OCI-LY3 (cell line): ENCODE measurements at regions not wholly inside any gene's neighbourhood (a gene's known extent, or its start where the extent isn't known, plus 50 kb on each side); places are given as distances from the start of the nearest gene placed in this dataset.
A peak's percentile ranks its signal among the peaks of the same experiment; 100 is the strongest.

Experiments used
- H2AFZ ChIP-seq: fragments of 200-600, 300-600 bp; shearing (Covaris generic); 2 replicates; pipeline ENCODE4 v1.6.0; 2014; ENCODE audit warnings: antibody characterized with exemption, low read depth, low read length
- H3K27ac ChIP-seq: fragments of 200-600, 300-600 bp; sonication (generic); 2 replicates; pipeline ENCODE4 v1.5.1; 2014; ENCODE audit warnings: mild to moderate bottlenecking, low read length, moderate library complexity, mixed read lengths
- H3K27me3 ChIP-seq: fragments of 200-600, 300-600 bp; sonication (generic); 2 replicates; pipeline ENCODE4 v1.6.1; 2014; ENCODE audit warnings: low read depth, low read length, mixed read lengths
- H3K36me3 ChIP-seq: fragments of 200-600, 300-600 bp; sonication (generic); replicated peaks from 2 replicates; pipeline ENCODE3; 2014; ENCODE audit warnings: low read depth, low read length, mixed read lengths
- H3K4me1 ChIP-seq: fragments of 300-600, 200-600 bp; sonication (generic); 2 replicates; pipeline ENCODE4 v1.6.1; 2014; ENCODE audit warnings: low read length, mixed read lengths
- H3K4me2 ChIP-seq: fragments of 200-600, 300-600 bp; sonication (generic); 2 replicates; pipeline ENCODE4 v1.6.1; 2014; ENCODE audit warnings: low read length, mixed read lengths
- H3K4me3 ChIP-seq: fragments of 300-600, 200-600 bp; sonication (generic); 2 replicates; pipeline ENCODE4 v1.5.1; 2014; ENCODE audit warnings: antibody characterized with exemption, mild to moderate bottlenecking, low read length, moderate library complexity
- H3K79me2 ChIP-seq: fragments of 300-600, 200-600 bp; shearing (Covaris generic); 2 replicates; pipeline ENCODE4 v1.6.1; 2014; ENCODE audit warnings: mild to moderate bottlenecking, low read length, mixed read lengths
- H3K9ac ChIP-seq: fragments of 300-600, 200-600 bp; shearing (Covaris generic); 2 replicates; pipeline ENCODE4 v1.6.0; 2014; ENCODE audit warnings: mild to moderate bottlenecking, low read length, moderate library complexity
- H3K9me3 ChIP-seq: fragments of 200-600, 300-600 bp; shearing (Covaris generic); 2 replicates; pipeline ENCODE4 v1.6.1; 2014; ENCODE audit warnings: low read length, mixed read lengths; ENCODE audit not compliant: insufficient read depth
- H4K20me1 ChIP-seq: fragments of 200-600, 300-600 bp; sonication (generic); 2 replicates; pipeline ENCODE4 v1.6.1; 2016; ENCODE audit warnings: low read length, mixed read lengths; ENCODE audit not compliant: insufficient read depth
- CTCF ChIP-seq: fragments of 200-600, 300-600 bp; sonication (generic); IDR thresholded peaks from 2 replicates; pipeline ENCODE4 v1.5.1; 2014; ENCODE audit warnings: antibody characterized with exemption, low read length, low read depth
- EZH2phosphoT487 ChIP-seq: fragments of 200-600 bp; shearing (Covaris generic); IDR thresholded peaks from 2 replicates; pipeline ENCODE4 v1.6.1; 2018; ENCODE audit warnings: antibody characterized with exemption, mixed run types, low read depth

DNA sequence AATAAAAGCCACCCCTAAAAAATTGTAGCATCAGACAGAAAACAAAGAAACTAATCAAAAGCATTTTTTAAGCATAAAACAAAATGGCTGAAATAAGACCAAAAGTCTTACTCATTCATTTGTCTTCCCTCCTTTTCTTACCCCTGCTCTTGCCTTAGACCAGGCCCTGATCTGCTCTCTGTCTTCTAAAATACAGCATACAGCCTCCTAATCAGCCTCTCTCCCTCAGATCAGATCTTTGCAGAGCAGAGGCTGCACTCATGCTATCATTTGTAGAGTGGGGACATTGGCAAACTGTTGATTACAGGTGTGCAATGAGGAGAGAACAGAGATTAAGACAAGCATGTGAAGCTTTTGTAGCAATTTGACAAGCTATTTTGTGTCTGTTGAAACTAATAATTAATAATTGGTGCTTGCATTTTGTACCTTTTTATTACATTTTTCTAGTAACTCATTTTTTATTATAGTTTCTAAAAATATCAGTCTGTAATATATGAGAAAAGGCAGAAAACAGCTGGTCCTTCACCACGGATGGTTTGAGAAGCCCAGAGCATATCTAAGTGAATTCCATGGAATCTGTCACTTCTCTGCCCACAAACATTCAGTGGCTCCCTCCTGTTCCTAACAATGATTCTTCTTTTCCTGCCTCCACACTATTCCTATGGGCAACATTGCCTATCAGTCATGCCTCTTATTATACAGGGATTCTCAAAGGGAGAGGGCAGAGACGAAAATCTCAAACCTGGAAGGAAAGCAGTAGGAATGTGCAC, 286.2 kb upstream of the STT3B start:
- Histone ChIP-seq H3K36me3 (peaks cover 6% of the 10 kb centered on the region), H3K4me1 (peaks cover 90% of the 10 kb centered on the region), H3K27me3 (no peaks in the 10 kb centered on the region), H2AFZ (peak overlapping the region; percentile 21; the same call in 1 of the 2 replicates), H3K4me3 (no peak overlapping the region), H3K4me2 (no peak overlapping the region), H3K79me2 (no peaks in the 10 kb centered on the region), H3K9ac (no peak overlapping the region), H3K27ac (peak overlapping the region; percentile 48), H3K9me3 (no peaks in the 10 kb centered on the region), H4K20me1 (no peaks in the 10 kb centered on the region)
- no peak for TF ChIP-seq EZH2phosphoT487
- no peak for TF ChIP-seq CTCF

DNA sequence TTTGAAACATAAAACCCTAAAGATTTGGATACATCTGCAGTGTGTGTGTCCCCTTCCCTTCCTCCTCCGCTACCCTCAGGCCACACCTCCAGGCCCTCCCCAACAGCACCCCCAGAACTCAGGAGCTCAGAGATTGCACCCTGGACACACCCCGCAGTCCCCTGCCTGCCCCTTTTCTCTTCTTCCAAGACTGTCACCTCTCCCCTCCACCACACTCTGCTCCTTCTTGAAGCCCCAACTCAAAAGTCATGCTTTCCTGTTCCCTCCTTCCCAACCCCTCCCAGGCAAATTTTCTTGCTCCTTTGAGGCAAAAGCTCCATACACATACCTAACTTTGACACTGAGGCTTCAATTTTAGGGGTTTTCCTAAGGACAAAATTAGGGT, 285.7 kb upstream of the STT3B start:
- no peaks in the 10 kb centered on the region for H3K9me3 ChIP-seq
- peaks cover 86% of the 10 kb centered on the region for H3K4me1 ChIP-seq
- TF ChIP-seq CTCF (no peak), EZH2phosphoT487 (no peak)
- no peak overlapping the region for H3K4me3 ChIP-seq
- no peaks in the 10 kb centered on the region for H3K79me2 ChIP-seq
- no peak overlapping the region for H2AFZ ChIP-seq
- peaks cover 10% of the 10 kb centered on the region for H3K36me3 ChIP-seq
- no peak overlapping the region for H3K4me2 ChIP-seq
- no peaks in the 10 kb centered on the region for H4K20me1 ChIP-seq
- peak overlapping the region; percentile 48; the same call in 1 of the 2 replicates for H3K27ac ChIP-seq
- no peak overlapping the region for H3K9ac ChIP-seq
- H3K27me3 ChIP-seq: no peaks in the 10 kb centered on the region

DNA sequence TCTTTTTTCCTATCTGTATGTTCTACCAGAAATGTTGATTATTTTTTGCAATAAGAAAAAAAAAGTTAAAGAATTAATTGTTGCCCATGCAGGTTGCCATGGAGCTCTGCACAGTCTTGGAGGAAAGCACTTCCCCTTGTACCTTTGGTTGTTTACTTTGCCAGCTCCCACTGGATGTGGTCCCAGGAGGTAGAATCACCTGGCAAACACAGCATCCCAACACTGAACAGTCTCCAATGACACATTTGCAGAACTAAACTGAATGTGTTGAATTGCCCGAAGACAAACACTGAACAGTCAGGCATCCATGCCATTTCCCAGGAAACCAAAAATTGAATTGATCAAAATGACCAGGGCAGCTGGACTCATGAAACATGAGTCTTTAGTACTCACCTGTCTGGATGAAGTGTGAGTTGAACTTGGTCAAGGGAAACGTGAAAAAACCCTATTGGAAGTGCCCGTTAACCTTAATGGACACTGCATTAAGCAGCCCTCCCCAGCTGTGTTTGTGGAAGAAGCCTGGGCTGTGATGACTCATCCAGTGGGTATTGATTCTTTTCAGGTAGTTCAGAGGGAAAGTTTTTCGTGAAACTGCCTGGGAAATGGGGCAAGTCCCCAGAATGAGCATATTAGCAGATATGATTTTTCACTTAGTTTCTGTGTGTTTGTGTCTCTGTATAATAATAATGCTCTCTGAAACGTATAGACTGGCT, 284.7 kb upstream of the STT3B start:
- Histone ChIP-seq H3K36me3 (peaks cover 20% of the 10 kb centered on the region), H3K4me3 (peak overlapping the region; percentile 37), H3K27ac (peak overlapping the region; percentile 89), H3K4me1 (peaks cover 86% of the 10 kb centered on the region), H3K4me2 (peak overlapping the region; percentile 68), H2AFZ (peak overlapping the region; percentile 5; the same call in 1 of the 2 replicates), H3K79me2 (no peaks in the 10 kb centered on the region), H3K27me3 (no peaks in the 10 kb centered on the region), H3K9me3 (no peaks in the 10 kb centered on the region), H4K20me1 (no peaks in the 10 kb centered on the region), H3K9ac (peak overlapping the region; percentile 69; the same call in 1 of the 2 replicates)
- TF ChIP-seq CTCF (no peak), EZH2phosphoT487 (no peak)

- Histone ChIP-seq H3K4me3 (peak overlapping the region; percentile 37), H3K27ac (peak overlapping the region; percentile 89), H2AFZ (peak overlapping the region; percentile 5; the same call in 1 of the 2 replicates), H3K9ac (peak overlapping the region; percentile 69), H3K79me2 (no peaks in the 10 kb centered on the region), H3K4me1 (peaks cover 83% of the 10 kb centered on the region), H3K27me3 (no peaks in the 10 kb centered on the region), H3K4me2 (peak overlapping the region; percentile 68), H4K20me1 (no peaks in the 10 kb centered on the region), H3K9me3 (no peaks in the 10 kb centered on the region; the same call in 1 of the 2 replicates), H3K36me3 (peaks cover 21% of the 10 kb centered on the region)
- no peak for TF ChIP-seq EZH2phosphoT487
- TF ChIP-seq CTCF: no peak
These were observed 284.1 kb upstream of the STT3B start for GRCh38 chr3:31248563-31248992.
